GM12878 (cell line): ENCODE measurements at regions not wholly inside any gene's neighbourhood (a gene's known extent, or its start where the extent isn't known, plus 50 kb on each side); places are given as distances from the start of the nearest gene placed in this dataset.

Experiments used
- CREB1 ChIP-seq: IDR thresholded peaks from 2 replicates; pipeline ENCODE4 v1.6.1; 2012; ENCODE audit warnings: low read depth, mild to moderate bottlenecking, inconsistent platforms
- CREM ChIP-seq: IDR thresholded peaks from 2 replicates; pipeline ENCODE4 v1.6.1; 2014; ENCODE audit warnings: antibody characterized with exemption, low read depth
- CTCF ChIP-seq, 3 experiments: IDR thresholded peaks in 2 of 3; conservative IDR thresholded peaks in 1 of 3; 2 replicates each; pipeline ENCODE4 v1.5.1; 2011; ENCODE audit warnings: low read depth in 3 of 3, low read length in 3 of 3, mild to moderate bottlenecking in 3 of 3, control low read depth in 2 of 3, moderate library complexity in 2 of 3, inconsistent platforms in 1 of 3, mixed read lengths in 1 of 3; ENCODE audit not compliant: control insufficient read depth in 2 of 3, insufficient read depth in 1 of 3; ENCODE audit errors: extremely low read depth in 1 of 3
- JUND ChIP-seq: IDR thresholded peaks from 2 replicates; pipeline ENCODE4 v1.6.1; 2012; ENCODE audit warnings: low read depth, mild to moderate bottlenecking, low read length, improper control_type of control experiment, moderate library complexity
- LARP7 ChIP-seq: fragments of 450-650 bp; IDR thresholded peaks from 2 replicates; pipeline ENCODE4 v1.6.1; 2017; ENCODE audit warnings: mild to moderate bottlenecking
- NR2C1 ChIP-seq: fragments of 450-650 bp; IDR thresholded peaks from 2 replicates; pipeline ENCODE4 v1.6.1; 2017; ENCODE audit warnings: antibody characterized with exemption, mild to moderate bottlenecking, moderate library complexity
- POLR2A ChIP-seq: IDR thresholded peaks from 2 replicates; pipeline ENCODE4 v1.6.1; 2011; ENCODE audit warnings: low read depth, mild to moderate bottlenecking, low read length
- POLR2AphosphoS2 ChIP-seq: IDR thresholded peaks from 2 replicates; pipeline ENCODE4 v1.6.1; 2011; ENCODE audit warnings: low read depth, mild to moderate bottlenecking, low read length, improper control_type of control experiment, moderate library complexity
- POLR2AphosphoS5 ChIP-seq: IDR thresholded peaks from 2 replicates; pipeline ENCODE4 v1.6.1; 2011; ENCODE audit warnings: mild to moderate bottlenecking, low read length, inconsistent platforms
- SP1 ChIP-seq: IDR thresholded peaks from one replicate; pipeline ENCODE4 v1.6.1; 2011; ENCODE audit warnings: low read depth, low read length
- SPI1 ChIP-seq: IDR thresholded peaks from 2 replicates; pipeline ENCODE4 v1.6.1; 2011; ENCODE audit warnings: low read depth, mild to moderate bottlenecking, low read length, moderate library complexity, borderline replicate concordance; ENCODE audit not compliant: insufficient read depth
- SRF ChIP-seq, 2 experiments: IDR thresholded peaks; 2 replicates each; pipeline ENCODE4 v1.6.1; 2011; ENCODE audit warnings: low read depth in 2 of 2, low read length in 2 of 2, mild to moderate bottlenecking in 1 of 2, moderate library complexity in 1 of 2
- TF ChIP-seq, protein P1 (sequence below): IDR thresholded peaks from 2 replicates; pipeline ENCODE4 v1.6.1; 2011; ENCODE audit warnings: borderline replicate concordance, low read depth, mild to moderate bottlenecking, moderate library complexity, mixed read lengths, low read length; ENCODE audit not compliant: insufficient read depth; ENCODE audit errors: extremely low read length
- TF ChIP-seq, protein P2 (sequence below): IDR thresholded peaks from 2 replicates; pipeline ENCODE4 v1.6.1; 2011; ENCODE audit warnings: mild to moderate bottlenecking, low read depth, low read length, moderate library complexity; ENCODE audit not compliant: insufficient replicate concordance

- TF ChIP-seq POLR2AphosphoS5 (no peak), CREM (no peak), POLR2A (no peak), SPI1 (no peak), CTCF (IDR thresholded peaks at IDR 0.05 in 2 of 3, conservative IDR thresholded peaks at IDR 0.05 in 1 of 3; ENCODE audit: control insufficient read depth in 2 of 3, extremely low read depth in 1 of 3, insufficient read depth in 1 of 3, low read depth in 3 of 3, low read length in 3 of 3) (no peak), CREB1 (no peak), POLR2AphosphoS2 (no peak), LARP7 (no peak), JUND (no peak), SRF (IDR thresholded peaks at IDR 0.05; ENCODE audit: low read depth in 2 of 2, low read length in 2 of 2) (no peak), SP1 (no peak), NR2C1 (no peak)
- TF ChIP-seq, protein P1, sequence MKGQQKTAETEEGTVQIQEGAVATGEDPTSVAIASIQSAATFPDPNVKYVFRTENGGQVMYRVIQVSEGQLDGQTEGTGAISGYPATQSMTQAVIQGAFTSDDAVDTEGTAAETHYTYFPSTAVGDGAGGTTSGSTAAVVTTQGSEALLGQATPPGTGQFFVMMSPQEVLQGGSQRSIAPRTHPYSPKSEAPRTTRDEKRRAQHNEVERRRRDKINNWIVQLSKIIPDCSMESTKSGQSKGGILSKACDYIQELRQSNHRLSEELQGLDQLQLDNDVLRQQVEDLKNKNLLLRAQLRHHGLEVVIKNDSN, result no peak
- TF ChIP-seq, protein P2, sequence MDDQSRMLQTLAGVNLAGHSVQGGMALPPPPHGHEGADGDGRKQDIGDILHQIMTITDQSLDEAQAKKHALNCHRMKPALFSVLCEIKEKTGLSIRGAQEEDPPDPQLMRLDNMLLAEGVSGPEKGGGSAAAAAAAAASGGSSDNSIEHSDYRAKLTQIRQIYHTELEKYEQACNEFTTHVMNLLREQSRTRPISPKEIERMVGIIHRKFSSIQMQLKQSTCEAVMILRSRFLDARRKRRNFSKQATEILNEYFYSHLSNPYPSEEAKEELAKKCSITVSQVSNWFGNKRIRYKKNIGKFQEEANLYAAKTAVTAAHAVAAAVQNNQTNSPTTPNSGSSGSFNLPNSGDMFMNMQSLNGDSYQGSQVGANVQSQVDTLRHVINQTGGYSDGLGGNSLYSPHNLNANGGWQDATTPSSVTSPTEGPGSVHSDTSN, result no peak
These were observed 122.4 kb upstream of the NPY2R start for GRCh38 chr4:155085843-155086530.
